ENCODE measurements at regions not wholly inside any gene's neighbourhood (a gene's known extent, or its start where the extent isn't known, plus 50 kb on each side); places are given as distances from the start of the nearest gene placed in this dataset.

GRCh38 chr4:124946696-124947095 is 234.2 kb upstream of the ANKRD50 start:
- Histone ChIP-seq H3K9ac (replicated peaks; ENCODE audit: extremely low read depth, insufficient read depth, low read length) (no peak overlapping the region), H3K79me2 (ENCODE audit: control insufficient read depth, insufficient read depth, low read length) (no peaks in the 10 kb centered on the region), H3K4me3 (replicated peaks in 1 of 3; ENCODE audit: insufficient read depth in 1 of 3, low read depth in 1 of 3, low read length in 3 of 3) (no peak overlapping the region), H2AFZ (ENCODE audit: low read depth, low read length) (peak overlapping the region; percentile 92), H4K20me1 (replicated peaks; ENCODE audit: control insufficient read depth, extremely low read depth, insufficient read depth, low read length) (no peaks in the 10 kb centered on the region), H3K4me2 (ENCODE audit: insufficient read depth, low read length) (no peak overlapping the region), H3K36me3 (ENCODE audit: control insufficient read depth in 2 of 2, extremely low read depth in 1 of 2, insufficient read depth in 2 of 2, low read length in 2 of 2) (no peaks in the 10 kb centered on the region), H3K4me1 (ENCODE audit: control insufficient read depth, extremely low read depth, insufficient read depth, low read length) (peaks cover 46% of the 10 kb centered on the region), H3K27me3 (ENCODE audit: control insufficient read depth in 2 of 2, insufficient read depth in 2 of 2, low read length in 2 of 2) (no peaks in the 10 kb centered on the region), H3K9me3 (replicated peaks; ENCODE audit: control insufficient read depth, insufficient read depth, low read length) (no peaks in the 10 kb centered on the region), H3K27ac (ENCODE audit: insufficient read depth, low read depth, low read length) (peak overlapping the region; percentile 99), H3K9me1 (replicated peaks; ENCODE audit: control insufficient read depth, extremely low read depth, insufficient read depth, low read length) (no peaks in the 10 kb centered on the region)
- FAIRE-seq, result no peak
- BruUV-seq (replicated peaks), result no TSS peak
- TF ChIP-seq FOS (IDR thresholded peaks at IDR 0.05; ENCODE audit: borderline replicate concordance, insufficient read depth, low read length), result no peak
- no peak for TF ChIP-seq GATA2 (IDR thresholded peaks at IDR 0.05; ENCODE audit: insufficient read depth, insufficient read length, low read depth, low read length)
- no peak for TF ChIP-seq MAX (IDR thresholded peaks at IDR 0.05; ENCODE audit: insufficient read depth, insufficient read length)
- no peak for TF ChIP-seq MYC (IDR thresholded peaks at IDR 0.05; ENCODE audit: low read depth, low read length)
- TF ChIP-seq POLR2A (IDR thresholded peaks at IDR 0.05; ENCODE audit: low read depth, low read length), result no peak
- TF ChIP-seq CTCF (IDR thresholded peaks at IDR 0.05; ENCODE audit: extremely low read depth in 1 of 2, insufficient read depth in 1 of 2, low read depth in 1 of 2, low read length in 2 of 2), result no peak
- TF ChIP-seq POLR2AphosphoS5 (IDR thresholded peaks at IDR 0.05; ENCODE audit: insufficient read depth, low read depth, low read length), result no peak
- no peak for TF ChIP-seq EZH2 (IDR thresholded peaks at IDR 0.05; ENCODE audit: borderline replicate concordance, low read depth, low read length, severe bottlenecking)
- no peak for TF ChIP-seq JUN (IDR thresholded peaks at IDR 0.05; ENCODE audit: borderline replicate concordance, insufficient read depth, insufficient read length, low read depth)
- DNase-seq (ENCODE audit: low read depth, low spot score), result peak; percentile 57
- intact Hi-C loops (cut with micrococcal nuclease), result loop anchor here (5.0 to 10.0 kb wide), 2 partner anchors 211 to 788 kb away; no protein-coding TSS in a partner anchor
- dilution Hi-C loops (cut with MboI; ENCODE audit: extremely low pct_ligation_motif_present, low sequenced_read_pairs), result no loop called here
- CTCF ChIA-PET, result interaction anchor here (1.4 kb wide), 1 partner anchor 613 kb away, joined by 4 read pairs; no protein-coding TSS in a partner anchor
- POLR2A ChIA-PET, result no interaction called here
